ENCODE measurements at regions not wholly inside any gene's neighbourhood (a gene's known extent, or its start where the extent isn't known, plus 50 kb on each side); places are given as distances from the start of the nearest gene placed in this dataset.

DNA sequence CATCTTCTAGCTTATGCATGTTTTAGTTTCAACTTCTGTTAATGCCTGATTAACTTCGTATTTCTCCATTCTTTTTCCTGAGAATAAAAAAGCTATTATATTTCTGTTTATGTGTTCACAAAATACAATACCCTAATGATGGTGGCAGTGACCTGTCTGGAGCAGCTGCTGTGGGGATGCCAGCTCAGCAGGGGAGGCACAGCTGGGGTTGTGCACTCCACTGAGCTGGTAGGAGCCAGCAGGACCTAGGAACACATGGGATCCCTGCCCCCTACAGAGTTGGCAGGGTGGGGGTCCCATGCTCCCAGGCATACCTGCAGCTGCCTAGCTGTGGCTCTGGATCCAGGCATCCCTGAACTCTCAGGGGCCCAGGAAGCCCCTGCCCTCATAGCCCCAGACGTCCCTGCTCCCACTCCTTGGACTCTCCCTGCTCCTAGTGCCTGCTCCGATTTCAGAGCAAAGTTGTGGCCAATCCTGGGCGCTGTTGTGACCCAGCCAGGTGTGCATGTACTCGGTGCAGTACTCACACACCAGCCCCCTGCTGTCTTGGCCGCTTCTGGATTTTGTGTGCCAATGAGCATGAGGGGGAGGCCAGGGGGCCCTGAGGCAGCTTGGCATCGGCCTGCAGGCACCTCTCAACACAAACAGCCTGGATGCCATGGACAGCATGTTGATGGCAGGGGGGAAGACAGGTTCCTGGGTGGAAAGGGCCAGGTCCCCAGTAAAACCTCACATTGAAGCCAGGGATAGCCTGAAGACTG lies 546.0 kb downstream of the ZNF804A start:
- no peak for DNase-seq (ENCODE audit: low read depth)
- no peak for TF ChIP-seq CTCF (IDR thresholded peaks at IDR 0.05; ENCODE audit: control insufficient read depth, insufficient read depth, low read depth, low read length, missing control alignments)
- H3K4me3 ChIP-seq (ENCODE audit: control insufficient read depth, low read depth, low read length): no peak overlapping the region

DNA sequence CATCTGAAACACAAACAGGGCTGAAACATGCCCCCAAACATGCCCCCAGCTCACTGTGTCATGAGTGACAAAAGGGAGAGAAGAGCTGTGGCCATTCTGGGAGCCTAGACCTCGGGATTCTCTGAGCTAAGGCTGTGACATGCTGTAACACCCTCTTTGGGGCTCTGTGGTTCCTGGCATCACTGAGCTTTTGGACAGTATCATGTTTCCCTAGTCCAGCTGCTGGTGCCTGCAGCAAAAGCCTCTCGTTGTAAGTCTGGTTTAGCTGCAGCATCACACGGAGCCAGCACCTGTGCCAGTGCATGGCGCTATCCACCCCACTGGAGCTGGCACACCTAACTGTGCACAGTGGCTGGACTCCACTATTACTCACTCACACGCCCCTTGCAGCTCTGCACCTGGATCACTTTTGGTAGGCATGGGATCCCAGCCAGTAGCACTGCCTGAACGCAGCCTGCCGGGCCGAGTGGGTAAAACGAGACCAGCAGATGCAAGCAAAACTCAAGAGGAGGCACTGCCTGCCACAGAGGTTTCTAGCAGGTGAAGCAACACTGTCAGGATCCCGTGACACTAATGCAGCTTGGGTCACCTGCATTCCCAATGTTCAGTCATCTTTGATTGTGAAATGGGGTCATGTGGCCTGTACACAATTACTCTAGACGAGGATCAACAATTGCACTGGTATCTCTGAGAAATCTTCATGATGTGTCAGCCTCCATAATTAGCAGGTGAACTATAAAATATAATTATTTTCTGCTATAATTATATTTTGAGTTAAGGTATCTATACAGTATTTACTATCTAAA lies 547.2 kb downstream of the ZNF804A start:
- TF ChIP-seq CTCF (IDR thresholded peaks at IDR 0.05; ENCODE audit: control insufficient read depth, insufficient read depth, low read depth, low read length, missing control alignments): no peak
- DNase-seq (ENCODE audit: low read depth): no peak

GRCh38 chr2:185147361-185147760 lies 549.0 kb downstream of the ZNF804A start:
- DNase-seq (ENCODE audit: low read depth): no peak
- TF ChIP-seq CTCF (IDR thresholded peaks at IDR 0.05; ENCODE audit: control insufficient read depth, insufficient read depth, low read depth, low read length, missing control alignments): no peak
- no peak overlapping the region for H3K4me3 ChIP-seq (ENCODE audit: control insufficient read depth, low read depth, low read length)

More for the DNA sequence above, 547.2 kb downstream of the ZNF804A start:
- no peak overlapping the region for H3K4me3 ChIP-seq (ENCODE audit: control insufficient read depth, low read depth, low read length)

DNA sequence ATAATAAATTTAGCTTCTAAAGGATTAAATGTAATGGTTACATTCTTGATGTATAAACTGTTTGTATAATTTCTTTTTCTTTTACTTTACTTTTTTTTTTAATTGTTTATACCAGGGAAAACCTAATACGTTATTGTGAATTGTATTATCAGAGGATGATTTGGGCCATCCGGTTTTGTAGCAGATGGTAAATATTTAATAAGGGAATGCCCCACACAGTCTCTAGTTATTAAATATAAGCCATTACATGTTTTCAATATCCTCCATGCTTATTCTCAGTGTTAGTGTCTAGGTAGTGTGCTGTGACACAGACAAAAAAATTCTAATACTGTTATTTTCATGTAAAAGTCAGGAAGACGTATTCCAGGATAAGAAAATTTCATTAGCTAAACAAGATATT lies 553.9 kb downstream of the ZNF804A start:
- TF ChIP-seq CTCF (IDR thresholded peaks at IDR 0.05; ENCODE audit: control insufficient read depth, insufficient read depth, low read depth, low read length, missing control alignments): no peak
- no peak overlapping the region for H3K4me3 ChIP-seq (ENCODE audit: control insufficient read depth, low read depth, low read length)

GRCh38 chr2:185161701-185162100 lies 563.4 kb downstream of the ZNF804A start:
- no peak for TF ChIP-seq CTCF (IDR thresholded peaks at IDR 0.05; ENCODE audit: control insufficient read depth, insufficient read depth, low read depth, low read length, missing control alignments)
- DNase-seq (ENCODE audit: low read depth): no peak
- no peak overlapping the region for H3K4me3 ChIP-seq (ENCODE audit: control insufficient read depth, low read depth, low read length)

More for the DNA sequence above, 553.9 kb downstream of the ZNF804A start:
- DNase-seq (ENCODE audit: low read depth): no peak

GRCh38 chr2:185174353-185174752 lies 564.3 kb upstream of the FSIP2 start:
- H3K4me3 ChIP-seq (ENCODE audit: control insufficient read depth, low read depth, low read length): no peak overlapping the region
- no peak for DNase-seq (ENCODE audit: low read depth)
- no peak for TF ChIP-seq CTCF (IDR thresholded peaks at IDR 0.05; ENCODE audit: control insufficient read depth, insufficient read depth, low read depth, low read length, missing control alignments)

Data from AG09309 (cell line).